ENCODE measurements at regions not wholly inside any gene's neighbourhood (a gene's known extent, or its start where the extent isn't known, plus 50 kb on each side); places are given as distances from the start of the nearest gene placed in this dataset.

GRCh38 chr12:18899162-18899561 lies 161.2 kb downstream of the CAPZA3 start:
- no peak for TF ChIP-seq CTCF (IDR thresholded peaks at IDR 0.05; ENCODE audit: insufficient read depth, low read depth, low read length)
- TF ChIP-seq EZH2 (IDR thresholded peaks at IDR 0.05; ENCODE audit: insufficient read depth, low read length) = no peak

Measured in astrocyte (in vitro differentiated cells and primary cell).